Endothelial cell of umbilical vein (primary cell): ENCODE measurements at regions not wholly inside any gene's neighbourhood (a gene's known extent, or its start where the extent isn't known, plus 50 kb on each side); places are given as distances from the start of the nearest gene placed in this dataset.

ENCODE experiments used
- BruUV-seq: library from RNA; stranded (reverse); fragments of 400-500 nt; replicated peaks from 2 replicates; lab custom pipeline; 2021; lab: Mats Ljungman, UMichigan
- CTCF ChIA-PET: fragments of 300-600, 350-600 bp; sonication (Branson Sonifier 250); formaldehyde crosslinking; loops from one replicate; lab custom pipeline; 2021; ENCODE audit warnings: antibody characterized with exemption, inconsistent platforms; lab: Charles Lee
- POLR2A ChIA-PET: fragments of 300-600, 350-600 bp; sonication (Branson Sonifier 250); formaldehyde crosslinking; loops from one replicate; lab custom pipeline; 2021; ENCODE audit warnings: antibody characterized with exemption, inconsistent platforms; lab: Charles Lee
- DNase-seq: peaks from one replicate; pipeline ENCODE4 v3.0.0-alpha.2; 2011; ENCODE audit warnings: low read depth, low spot score
- FAIRE-seq: peaks from 2 replicates; lab custom pipeline; 2011; peaks lifted over from hg19 to GRCh38; lab: Jason Lieb, UNC
- H2AFZ ChIP-seq: 2 replicates; pipeline ENCODE4 v1.6.0; 2012; ENCODE audit warnings: low read depth, low read length, control low read depth, inconsistent platforms
- H3K27ac ChIP-seq: 2 replicates; pipeline ENCODE4 v1.5.1; 2011; ENCODE audit warnings: low read depth, mild to moderate bottlenecking, control low read depth, low read length, moderate library complexity; ENCODE audit not compliant: insufficient read depth
- H3K27me3 ChIP-seq, 2 experiments: 2 replicates each; pipeline versions ENCODE4 v1.6.0 to v1.6.1; 2011; ENCODE audit warnings: low read length in 2 of 2, mixed read lengths in 1 of 2; ENCODE audit not compliant: control insufficient read depth in 2 of 2, insufficient read depth in 2 of 2
- H3K36me3 ChIP-seq, 2 experiments: 2 replicates in 1 of 2; 3 replicates in 1 of 2; pipeline ENCODE4 v1.5.1; 2011; ENCODE audit warnings: low read length in 2 of 2, mild to moderate bottlenecking in 1 of 2, moderate library complexity in 1 of 2; ENCODE audit not compliant: control insufficient read depth in 2 of 2, insufficient read depth in 2 of 2; ENCODE audit errors: extremely low read depth in 1 of 2
- H3K4me1 ChIP-seq: 3 replicates; pipeline ENCODE4 v1.5.1; 2011; ENCODE audit warnings: mild to moderate bottlenecking, low read length; ENCODE audit not compliant: control insufficient read depth, insufficient read depth; ENCODE audit errors: extremely low read depth
- H3K4me2 ChIP-seq: 2 replicates; pipeline ENCODE4 v1.6.1; 2011; ENCODE audit warnings: low read length, control low read depth, mixed read lengths; ENCODE audit not compliant: insufficient read depth
- H3K4me3 ChIP-seq, 3 experiments: fragments of 200-600 bp in 1 of 3; sonication (generic), shearing (Covaris generic) in 1 of 3; replicated peaks in 1 of 3; 2 replicates each; pipeline ENCODE4 v1.5.1; 2011 to 2016; ENCODE audit warnings: control low read depth in 3 of 3, low read length in 3 of 3, mild to moderate bottlenecking in 2 of 3, inconsistent platforms in 1 of 3, low read depth in 1 of 3, moderate library complexity in 1 of 3; ENCODE audit not compliant: insufficient read depth in 1 of 3
- H3K79me2 ChIP-seq: 2 replicates; pipeline ENCODE4 v1.6.0; 2012; ENCODE audit warnings: low read length, inconsistent platforms; ENCODE audit not compliant: control insufficient read depth, insufficient read depth
- H3K9ac ChIP-seq: replicated peaks from 2 replicates; pipeline ENCODE3; 2011; ENCODE audit warnings: low read length, control low read depth; ENCODE audit not compliant: insufficient read depth; ENCODE audit errors: extremely low read depth
- H3K9me1 ChIP-seq: replicated peaks from 3 replicates; pipeline ENCODE4 v1.6.0; 2011; ENCODE audit warnings: mild to moderate bottlenecking, low read length; ENCODE audit not compliant: control insufficient read depth, insufficient read depth; ENCODE audit errors: extremely low read depth
- H3K9me3 ChIP-seq: replicated peaks from 2 replicates; pipeline ENCODE4 v1.5.1; 2012; ENCODE audit warnings: low read length, inconsistent platforms; ENCODE audit not compliant: control insufficient read depth, insufficient read depth
- H4K20me1 ChIP-seq: replicated peaks from 2 replicates; pipeline ENCODE3; 2011; ENCODE audit warnings: mild to moderate bottlenecking, low read length; ENCODE audit not compliant: control insufficient read depth, insufficient read depth; ENCODE audit errors: extremely low read depth
- CTCF ChIP-seq, 2 donors: IDR thresholded peaks; 1 replicate in 1 of 2; 2 replicates in 1 of 2; pipeline ENCODE4 v1.5.1; 2011; ENCODE audit warnings: low read length in 2 of 2, mild to moderate bottlenecking in 2 of 2, moderate library complexity in 2 of 2, control low read depth in 1 of 2, inconsistent platforms in 1 of 2, low read depth in 1 of 2; ENCODE audit not compliant: insufficient read depth in 1 of 2; ENCODE audit errors: extremely low read depth in 1 of 2
- EZH2 ChIP-seq: IDR thresholded peaks from 2 replicates; pipeline ENCODE4 v1.6.1; 2012; ENCODE audit warnings: borderline replicate concordance, low read depth, mild to moderate bottlenecking, moderate library complexity, low read length, inconsistent platforms; ENCODE audit not compliant: severe bottlenecking
- FOS ChIP-seq: IDR thresholded peaks from 2 replicates; pipeline ENCODE4 v1.6.1; 2011; ENCODE audit warnings: mild to moderate bottlenecking, low read length, moderate library complexity, borderline replicate concordance; ENCODE audit not compliant: insufficient read depth
- GATA2 ChIP-seq: IDR thresholded peaks from 2 replicates; pipeline ENCODE4 v1.7.0; 2011; ENCODE audit warnings: low read depth, mild to moderate bottlenecking, moderate library complexity, mixed read lengths, low read length; ENCODE audit not compliant: insufficient read length, insufficient read depth
- JUN ChIP-seq: IDR thresholded peaks from 2 replicates; pipeline ENCODE4 v1.6.1; 2011; ENCODE audit warnings: borderline replicate concordance, low read depth; ENCODE audit not compliant: insufficient read length, insufficient read depth
- MAX ChIP-seq: IDR thresholded peaks from 2 replicates; pipeline ENCODE4 v1.6.1; 2011; ENCODE audit not compliant: insufficient read depth, insufficient read length
- MYC ChIP-seq: IDR thresholded peaks from one replicate; pipeline ENCODE4 v1.6.1; 2011; ENCODE audit warnings: mild to moderate bottlenecking, low read depth, low read length
- POLR2A ChIP-seq: IDR thresholded peaks from 2 replicates; pipeline ENCODE4 v1.6.1; 2012; ENCODE audit warnings: low read depth, mild to moderate bottlenecking, control low read depth, low read length
- POLR2AphosphoS5 ChIP-seq: IDR thresholded peaks from 2 replicates; pipeline ENCODE4 v1.6.1; 2012; ENCODE audit warnings: low read depth, mild to moderate bottlenecking, control low read depth, low read length, moderate library complexity; ENCODE audit not compliant: insufficient read depth
- dilution Hi-C: fragments of 300-500 bp; cut with MboI; formaldehyde crosslinking; loops from one replicate; pipeline ENCODE4 v1.15.0; 2019; ENCODE audit warnings: low sequenced_read_pairs; ENCODE audit not compliant: extremely low pct_ligation_motif_present
- intact Hi-C: fragments of 100-400 bp; cut with micrococcal nuclease; formaldehyde crosslinking; loops from one replicate; pipeline ENCODE4 v1.10.0; 2022

DNA sequence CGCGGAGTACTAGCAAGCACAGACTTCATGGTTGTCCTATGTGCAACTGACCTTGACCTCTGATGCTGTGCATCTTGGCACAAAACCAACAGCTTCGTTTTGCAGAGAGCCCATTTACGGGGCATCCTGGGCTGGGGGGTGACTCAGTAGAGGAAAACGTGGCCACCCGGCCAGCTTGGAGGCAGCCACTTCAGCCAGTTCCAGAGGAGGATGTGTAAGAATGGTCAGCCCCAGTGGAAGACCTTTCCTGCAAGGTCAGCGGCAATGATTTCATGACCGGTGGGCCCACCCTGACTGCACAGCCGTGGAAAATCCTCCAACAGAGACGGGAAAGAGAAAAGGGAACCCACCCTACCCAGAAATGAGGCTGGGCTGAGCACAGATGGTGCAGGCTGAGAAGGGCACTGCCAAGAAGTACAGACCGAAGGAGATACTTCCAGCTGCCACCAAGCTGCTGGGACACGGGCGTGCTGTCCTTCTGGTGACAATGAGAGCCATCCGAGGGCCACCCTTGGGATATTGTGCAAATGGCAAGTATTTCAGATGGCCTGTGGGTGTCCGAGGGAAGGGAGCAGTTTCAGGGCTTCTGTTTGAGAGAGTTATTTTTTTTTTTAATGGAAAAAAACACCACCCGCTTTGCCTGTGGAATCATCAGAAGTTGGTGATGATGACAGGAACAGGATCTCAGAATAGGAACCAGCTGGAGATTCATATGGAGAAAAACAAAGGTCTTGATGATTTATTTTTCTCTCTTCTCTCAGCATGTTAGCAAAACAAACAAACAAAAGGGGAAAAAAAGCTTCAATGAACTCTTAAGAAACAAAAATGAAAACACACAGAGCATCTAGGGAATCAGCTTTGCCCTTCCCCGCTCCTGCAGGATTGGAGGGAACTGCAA is 120.2 kb upstream of the RFLNA start:
- Histone ChIP-seq H3K27ac (no peak overlapping the region), H3K4me1 (peaks cover 5% of the 10 kb centered on the region), H3K4me3 (no peak overlapping the region), H3K27me3 (no peaks in the 10 kb centered on the region), H3K9me1 (no peaks in the 10 kb centered on the region), H3K36me3 (no peaks in the 10 kb centered on the region), H3K79me2 (no peaks in the 10 kb centered on the region), H4K20me1 (no peaks in the 10 kb centered on the region), H3K9ac (no peak overlapping the region), H2AFZ (peak overlapping the region; percentile 25), H3K9me3 (no peaks in the 10 kb centered on the region), H3K4me2 (no peak overlapping the region)
- ChIA-PET CTCF (interaction anchor here (0.7 to 1.0 kb wide), 2 partner anchors 62 to 141 kb away, joined by 3 read pairs; no protein-coding TSS in a partner anchor), POLR2A (no interaction called here)
- dilution Hi-C loops: no loop called here
- DNase-seq: peak; percentile 46
- intact Hi-C loops: no loop called here
- no TSS peak for BruUV-seq
- peak; percentile 64 for FAIRE-seq
- TF ChIP-seq JUN (no peak), POLR2AphosphoS5 (no peak), MAX (no peak)

GRCh38 chr12:124175704-124176103 is 119.2 kb upstream of the RFLNA start:
- Histone ChIP-seq H3K27ac (no peak overlapping the region), H3K36me3 (no peaks in the 10 kb centered on the region), H3K79me2 (no peaks in the 10 kb centered on the region), H2AFZ (no peak overlapping the region), H3K4me3 (no peak overlapping the region), H3K4me2 (no peak overlapping the region), H3K9ac (no peak overlapping the region), H3K27me3 (no peaks in the 10 kb centered on the region), H3K9me1 (no peaks in the 10 kb centered on the region), H4K20me1 (no peaks in the 10 kb centered on the region), H3K9me3 (no peaks in the 10 kb centered on the region), H3K4me1 (peaks cover 5% of the 10 kb centered on the region)
- ChIA-PET POLR2A (no interaction called here), CTCF (no interaction called here)
- intact Hi-C loops: no loop called here
- no TSS peak for BruUV-seq
- FAIRE-seq: no peak
- TF ChIP-seq MYC (no peak), EZH2 (no peak), JUN (no peak), CTCF (IDR thresholded peaks at IDR 0.05; ENCODE audit: extremely low read depth in 1 of 2, insufficient read depth in 1 of 2, low read depth in 1 of 2, low read length in 2 of 2) (no peak), POLR2AphosphoS5 (no peak), GATA2 (no peak), MAX (no peak), POLR2A (no peak), FOS (no peak)
- dilution Hi-C loops: no loop called here
- no peak for DNase-seq
